HG02571 (cell line): ENCODE measurements at regions not wholly inside any gene's neighbourhood (a gene's known extent, or its start where the extent isn't known, plus 50 kb on each side); places are given as distances from the start of the nearest gene placed in this dataset.
"Not testable (repeated sequence)": the region's sequence is repeated elsewhere in the genome, so short reads cannot be mapped to it uniquely, and the experiment has no call there.

Experiments
- ATAC-seq: cut with Tn5 transposase; IDR thresholded peaks from one replicate; pipeline ENCODE4 v1.9.1; 2021; ENCODE audit warnings: mild to moderate bottlenecking, moderate library complexity; ENCODE audit not compliant: unreplicated experiment

DNA sequence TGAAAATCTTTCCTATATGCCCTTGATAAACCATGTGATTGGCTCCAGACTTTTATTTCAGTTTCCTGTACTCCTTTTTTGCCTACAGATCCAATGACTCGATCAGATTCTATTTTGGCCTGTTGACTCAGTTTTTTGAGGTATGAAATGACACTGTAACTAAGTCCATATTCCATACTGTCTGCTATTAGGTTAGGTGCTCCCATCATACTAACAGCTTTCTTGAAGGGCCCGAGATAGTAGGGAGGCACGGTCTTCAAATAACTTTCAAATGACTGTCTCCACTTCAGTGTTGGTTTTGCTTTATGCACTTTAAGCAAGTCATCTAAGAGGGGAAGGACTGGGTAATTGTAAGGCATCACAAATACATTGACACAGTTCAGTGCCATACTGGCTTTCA lies 295.4 kb upstream of the DAB2 start:
- ATAC-seq: no peak

DNA sequence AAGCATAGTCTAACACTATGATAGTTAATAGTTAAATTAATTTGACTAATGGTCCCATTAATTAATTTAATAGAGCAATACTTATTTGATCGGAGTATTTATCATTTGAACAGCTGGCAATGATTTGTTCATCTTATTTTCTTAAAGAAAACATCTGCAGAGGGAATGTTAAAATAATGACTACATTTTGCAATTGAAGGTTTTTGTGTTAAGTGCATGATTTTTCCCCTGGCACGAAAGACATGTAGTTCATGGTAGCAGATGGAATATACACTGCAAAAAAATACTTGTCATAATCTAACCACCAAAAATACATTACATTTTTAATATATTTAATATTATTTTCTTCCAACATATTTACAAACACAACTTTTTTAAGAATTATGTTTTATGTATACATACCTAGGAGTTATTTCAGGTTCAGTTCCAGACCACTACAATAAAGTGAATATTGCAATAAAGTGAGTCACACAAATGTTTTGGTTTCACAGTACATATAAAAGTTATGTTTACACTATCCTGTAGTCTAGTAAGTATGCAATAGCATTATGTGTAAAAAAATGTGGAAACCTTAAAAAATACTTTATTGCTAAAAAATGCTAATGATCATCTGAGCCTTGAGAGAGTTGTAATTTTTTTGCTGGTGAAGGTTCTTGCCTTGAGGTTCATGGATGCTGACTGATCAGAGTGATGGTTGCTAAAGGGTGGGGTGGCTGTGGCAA lies 292.6 kb upstream of the DAB2 start:
- ATAC-seq: no peak

DNA sequence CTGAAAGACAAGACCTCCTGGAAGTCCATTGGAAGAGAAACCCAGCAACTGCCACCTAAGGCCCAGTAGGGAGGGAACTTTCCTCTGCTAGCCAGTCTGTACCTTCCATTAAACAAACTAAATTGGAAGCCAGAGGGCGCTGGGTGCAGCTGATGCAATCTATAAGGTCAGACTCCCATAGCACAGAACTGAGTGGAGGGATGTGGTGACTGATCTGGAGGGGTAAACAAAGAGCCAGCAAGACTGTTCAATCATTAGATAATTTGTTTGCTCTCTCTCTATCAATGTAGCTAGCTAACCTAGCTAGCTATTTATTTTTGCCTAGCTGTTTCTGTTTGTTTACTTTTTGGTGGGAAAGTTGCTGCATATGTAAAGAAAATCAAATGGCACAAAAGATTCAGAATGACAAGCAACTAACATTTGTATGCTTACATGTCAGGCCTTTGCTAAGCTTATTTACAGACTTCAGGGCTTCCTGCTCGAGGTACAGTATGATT lies 291.8 kb upstream of the DAB2 start:
- ATAC-seq: no peak

DNA sequence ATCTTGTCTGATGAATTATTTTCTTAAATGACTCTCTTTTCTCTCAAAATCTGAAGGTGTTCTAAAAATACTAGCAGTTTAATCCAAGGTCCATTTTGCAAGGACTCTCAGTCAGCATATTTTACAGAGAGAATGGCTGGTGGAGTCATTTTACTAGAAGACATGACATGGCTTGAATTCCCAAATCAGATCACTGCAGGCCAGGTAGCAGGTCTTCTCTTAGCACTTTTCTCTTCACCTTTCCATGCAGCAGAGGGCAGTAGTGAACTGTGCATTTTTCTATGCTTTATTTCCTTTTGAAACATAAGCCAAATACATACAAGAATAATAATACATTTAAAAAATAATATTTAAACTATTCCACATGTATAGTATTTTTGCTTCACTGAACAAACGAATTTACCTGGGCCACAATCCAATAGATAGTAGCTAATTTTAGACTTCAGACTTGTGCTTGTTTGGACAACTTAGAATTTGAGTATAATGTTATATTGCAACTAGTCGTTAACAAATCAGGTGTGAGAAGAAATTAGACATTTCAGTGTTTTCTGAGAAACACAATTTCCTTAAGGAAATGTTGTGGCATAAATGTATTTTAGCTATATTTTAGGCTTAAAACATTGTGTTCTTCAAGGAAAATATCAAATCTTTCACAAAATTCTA lies 289.4 kb upstream of the DAB2 start:
- ATAC-seq: no peak

DNA sequence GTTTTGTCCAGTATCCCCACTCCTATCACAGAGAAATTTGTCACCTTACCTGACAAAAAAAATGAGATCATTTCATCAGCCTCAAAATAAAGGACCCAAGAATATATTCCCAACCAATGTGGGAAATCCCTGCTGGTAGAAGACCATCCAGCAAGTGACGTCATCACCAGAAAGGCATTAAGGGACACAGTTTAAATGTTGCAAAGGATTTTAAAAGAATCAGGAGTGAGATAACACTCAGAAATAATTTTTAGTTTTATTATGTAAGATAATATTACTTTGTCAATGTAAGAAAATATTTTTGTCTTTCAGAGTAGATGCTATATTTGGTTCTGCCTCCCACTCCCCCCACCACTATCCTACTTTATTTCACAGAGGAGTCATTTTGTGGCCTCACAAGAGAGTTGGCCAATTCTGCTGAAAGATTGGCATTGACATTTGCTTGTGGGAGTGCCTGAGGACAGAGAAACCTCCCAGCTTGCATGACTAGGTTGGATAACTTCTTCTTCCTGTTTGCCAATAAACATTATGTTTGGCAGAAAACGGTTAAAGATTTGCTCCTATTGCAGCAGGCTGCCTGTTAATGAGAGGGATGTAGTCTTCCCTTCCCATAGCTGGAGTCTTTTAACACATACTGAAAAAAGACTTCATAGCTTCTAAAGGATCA lies 288.6 kb upstream of the DAB2 start:
- no peak for ATAC-seq

DNA sequence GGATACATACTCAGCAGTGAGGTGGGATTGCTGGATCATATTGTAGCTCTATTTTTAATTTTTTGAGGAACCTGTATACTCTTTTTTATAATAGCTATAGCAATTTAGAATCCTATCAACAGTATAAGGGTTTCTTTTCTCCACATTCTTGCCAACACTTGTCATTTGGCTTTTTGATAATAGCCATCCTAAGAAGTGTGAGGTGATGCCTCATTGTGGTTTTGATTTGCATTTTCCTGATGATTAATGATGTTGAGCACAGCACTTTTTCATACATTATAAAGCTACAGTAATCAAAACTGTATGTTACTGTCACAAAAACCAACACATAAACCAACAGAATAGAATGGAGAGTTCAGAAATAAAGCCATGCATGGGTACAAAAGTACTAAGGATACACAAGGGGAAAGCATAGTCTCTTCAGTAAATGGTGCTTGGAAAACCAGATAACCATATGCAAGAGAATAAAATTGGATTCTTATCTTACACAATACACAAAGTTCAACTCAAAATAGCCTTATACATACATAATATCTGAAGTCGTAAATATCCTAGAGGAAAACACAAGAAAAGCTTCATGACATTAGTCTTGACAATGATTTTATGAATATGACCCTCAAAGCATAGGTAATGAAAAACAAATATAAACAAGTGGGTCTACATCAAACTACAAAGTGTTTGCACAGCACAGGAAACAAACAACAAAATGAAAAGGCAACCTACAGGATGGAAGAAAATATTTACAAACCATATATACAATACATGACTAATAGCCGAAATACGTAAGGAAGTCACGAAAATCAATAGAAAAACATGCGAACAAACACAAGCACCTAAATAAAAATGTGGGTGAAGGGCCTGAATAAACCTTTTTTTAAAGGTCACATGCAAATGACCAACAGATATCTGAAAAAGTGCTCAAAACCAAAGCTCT lies 287.8 kb upstream of the DAB2 start:
- no peak for ATAC-seq

DNA sequence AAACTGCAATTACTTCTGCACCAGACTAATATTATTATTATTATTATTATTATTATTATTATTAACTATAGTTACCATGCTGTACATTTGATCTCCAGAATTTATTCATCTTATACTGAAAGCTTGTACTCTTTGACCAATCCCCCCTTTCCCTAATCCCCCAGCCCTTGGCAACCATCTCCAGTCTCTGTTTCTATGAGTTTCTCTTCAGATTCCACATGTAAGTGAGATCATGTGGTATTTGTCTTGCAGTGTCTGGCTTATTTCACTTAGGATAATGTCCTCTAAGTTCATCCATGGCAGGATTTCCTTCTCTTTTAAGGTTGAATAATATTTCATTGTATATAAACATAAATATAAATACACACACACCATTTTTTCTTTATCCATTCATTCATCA lies 287.0 kb upstream of the DAB2 start:
- ATAC-seq: no peak

- ATAC-seq: no peak
Observed at GRCh38 chr5:39709032-39709431, 284.3 kb upstream of the DAB2 start.

DNA sequence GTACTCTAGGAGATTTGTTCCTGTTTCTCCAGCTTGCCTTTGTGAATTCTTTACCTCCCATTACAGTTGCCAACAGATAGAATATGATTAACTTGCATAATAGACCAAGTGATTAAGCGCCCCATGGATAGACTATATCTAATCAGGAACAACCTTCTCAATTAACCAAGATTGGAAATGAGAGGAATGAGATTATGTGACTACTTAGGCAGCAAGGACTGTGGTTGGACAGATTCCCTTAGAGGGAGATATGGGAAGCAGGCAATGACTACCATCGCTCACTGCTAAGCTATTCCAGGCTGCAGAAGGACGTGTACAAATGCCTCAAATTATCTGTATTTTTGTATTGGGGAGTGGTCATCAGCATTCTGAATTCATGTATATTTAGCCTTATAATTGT lies 278.1 kb upstream of the DAB2 start:
- ATAC-seq: no peak

- ATAC-seq: no peak
Observed at GRCh38 chr5:39700523-39700922, 275.7 kb upstream of the DAB2 start.

GRCh38 chr5:39698838-39699560 lies 274.2 kb upstream of the DAB2 start:
- no peak for ATAC-seq

DNA sequence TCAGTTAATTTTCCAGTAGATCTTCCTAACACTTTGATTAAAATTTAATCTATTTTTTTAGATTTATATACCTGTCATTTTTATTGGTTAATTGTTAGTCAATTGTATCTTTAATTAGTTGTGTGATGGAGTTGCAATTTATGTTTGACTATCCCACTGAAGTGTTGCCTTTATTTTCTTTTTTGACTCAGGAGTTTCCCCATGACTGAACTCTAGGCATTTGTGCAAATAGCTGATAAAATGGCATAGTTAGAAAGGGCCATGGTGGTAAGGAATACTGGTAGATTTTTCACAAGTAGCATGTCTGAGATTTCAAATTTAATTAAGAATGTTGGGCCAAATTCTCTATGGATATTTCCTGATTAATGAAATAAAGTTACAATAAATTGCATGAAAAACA lies 273.1 kb upstream of the DAB2 start:
- no peak for ATAC-seq

DNA sequence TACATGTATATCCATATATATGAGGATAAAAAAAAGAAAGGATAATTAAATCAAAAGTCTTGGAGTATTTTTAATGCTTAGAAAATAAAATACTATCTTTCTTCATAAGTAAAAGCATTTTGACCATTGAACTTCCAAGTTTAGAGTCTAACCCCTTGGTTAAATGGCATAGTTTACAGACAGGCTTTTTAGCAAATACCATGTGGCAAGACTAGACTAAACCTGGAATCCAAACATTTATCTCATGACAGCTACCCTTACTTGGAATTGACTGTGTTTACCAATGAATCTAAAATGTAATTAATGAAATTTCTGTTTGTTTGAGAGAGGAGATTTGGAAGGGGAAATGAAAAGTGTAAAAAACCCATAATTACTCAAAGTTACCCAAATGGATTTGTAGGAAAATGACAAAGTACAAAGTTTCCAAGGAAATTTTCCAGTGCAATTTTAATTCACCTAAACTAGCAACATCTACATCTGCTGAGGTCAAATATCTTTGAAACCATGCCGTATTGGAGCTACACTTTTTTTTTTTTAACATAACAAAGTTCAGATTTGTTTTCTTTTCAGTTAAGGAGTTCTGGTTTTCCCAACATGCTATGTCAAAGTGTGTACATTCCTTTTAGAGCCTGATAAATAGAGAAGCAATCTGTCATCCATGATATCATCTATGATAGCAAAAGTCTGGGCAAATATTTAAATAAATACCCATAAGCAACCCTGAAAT lies 272.1 kb upstream of the DAB2 start:
- no peak for ATAC-seq

DNA sequence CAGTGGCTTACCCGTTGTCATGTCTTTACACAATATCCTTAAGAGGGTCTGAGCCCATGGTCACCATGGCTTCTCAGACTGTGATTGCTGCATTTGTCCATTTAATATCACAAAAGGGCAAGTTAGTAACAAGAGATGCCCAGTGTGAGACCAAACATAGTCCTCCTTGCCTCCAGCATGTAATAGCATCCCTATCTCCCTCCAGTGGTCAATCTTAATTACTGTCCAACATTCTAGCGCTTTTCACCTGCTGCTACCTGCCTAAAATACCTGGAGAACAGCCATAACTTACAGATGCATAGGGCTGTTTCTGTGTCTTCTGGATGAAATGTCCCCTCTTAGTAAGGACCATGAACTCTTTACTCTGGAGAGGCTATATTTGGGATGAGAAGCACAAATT lies 267.2 kb upstream of the DAB2 start:
- ATAC-seq: no peak

- no peak for ATAC-seq
Observed at GRCh38 chr5:39691136-39691535, 266.4 kb upstream of the DAB2 start.

- no peak for ATAC-seq
Observed at GRCh38 chr5:39689919-39690318, 265.1 kb upstream of the DAB2 start.

DNA sequence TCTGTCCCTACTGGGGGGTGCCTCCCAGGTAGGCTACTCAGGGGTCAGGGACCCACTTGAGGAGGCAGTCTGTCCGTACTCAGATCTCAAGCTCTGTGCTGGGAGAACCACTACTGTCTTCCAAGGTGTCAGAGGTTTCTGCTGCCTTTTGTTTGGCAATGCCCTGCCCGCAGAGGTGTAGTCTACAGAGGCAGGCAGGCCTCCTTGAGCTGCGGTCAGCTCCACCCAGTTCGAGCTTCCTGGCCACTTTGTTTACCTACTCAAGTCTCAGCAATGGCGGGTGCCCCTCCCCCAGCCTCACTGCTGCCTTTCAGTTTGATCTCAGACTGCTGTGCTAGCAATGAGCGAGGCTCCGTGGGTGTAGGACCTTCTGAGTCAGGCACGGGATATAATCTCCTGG lies 263.1 kb upstream of the DAB2 start:
- ATAC-seq: not testable (repeated sequence)

GRCh38 chr5:39680213-39680612 lies 255.4 kb upstream of the DAB2 start:
- ATAC-seq: no peak

DNA sequence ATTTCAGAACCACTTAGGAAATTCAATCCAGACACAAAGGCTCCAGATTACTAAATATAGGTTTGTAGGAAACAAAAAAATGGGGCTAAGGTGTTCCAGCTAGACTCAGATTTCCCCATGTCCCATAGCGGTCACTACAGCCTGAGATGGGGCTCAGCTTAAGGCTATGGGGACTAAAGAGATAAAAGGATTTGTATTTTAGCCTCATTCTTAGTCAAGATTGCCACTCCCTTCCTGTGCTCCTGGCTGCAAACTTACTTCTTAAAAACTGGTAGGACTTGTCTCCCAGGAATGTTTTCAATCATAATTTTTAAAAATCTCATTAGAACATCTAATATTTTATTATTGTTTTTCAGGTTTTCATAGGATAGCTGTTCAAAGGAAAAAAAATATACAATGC lies 253.8 kb upstream of the DAB2 start:
- ATAC-seq: no peak

DNA sequence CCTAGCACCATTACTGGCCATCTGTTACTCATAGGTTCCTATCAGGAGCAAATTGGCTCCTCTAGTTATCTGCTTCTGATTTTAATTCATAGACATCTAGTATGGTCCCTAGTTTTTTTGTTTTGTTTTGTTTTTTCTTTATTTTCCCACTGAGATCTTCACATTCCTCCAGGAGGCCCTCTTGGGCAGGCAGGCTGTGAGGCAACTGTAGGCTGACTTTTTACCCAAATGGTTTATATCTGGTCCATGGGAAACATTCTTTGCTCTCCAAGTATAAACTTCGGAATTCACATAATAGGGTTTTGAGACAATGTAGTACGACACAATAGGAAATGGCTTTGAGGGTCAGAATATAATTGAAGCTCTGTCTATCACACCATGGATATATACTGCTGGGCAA lies 250.9 kb upstream of the DAB2 start:
- no peak for ATAC-seq
